Liver (tissue), 8 donors: ENCODE measurements at regions not wholly inside any gene's neighbourhood (a gene's known extent, or its start where the extent isn't known, plus 50 kb on each side); places are given as distances from the start of the nearest gene placed in this dataset.

Experiments
- DNase-seq: peaks from one replicate; pipeline ENCODE4 v3.0.0-alpha.2; 2017; ENCODE audit warnings: low spot score
- H3K27ac ChIP-seq, 2 donors: one replicate each; pipeline ENCODE4 v1.7.0; 2013; ENCODE audit warnings: inconsistent platforms in 2 of 2, low read length in 2 of 2, control low read depth in 1 of 2, low read depth in 1 of 2, mild to moderate bottlenecking in 1 of 2
- H3K27me3 ChIP-seq, 4 donors: one replicate each; pipeline versions ENCODE4 v1.6.1 to v1.7.0; 2013; ENCODE audit warnings: low read length in 3 of 4, inconsistent platforms in 1 of 4, mild to moderate bottlenecking in 1 of 4, moderate library complexity in 1 of 4; ENCODE audit not compliant: control insufficient read depth in 4 of 4, insufficient read depth in 4 of 4
- H3K36me3 ChIP-seq, 4 donors: one replicate each; pipeline versions ENCODE4 v1.6.1 to v1.7.0; 2013; ENCODE audit warnings: low read length in 3 of 4, mild to moderate bottlenecking in 3 of 4, low read depth in 1 of 4, moderate library complexity in 1 of 4; ENCODE audit not compliant: control insufficient read depth in 4 of 4, insufficient read depth in 3 of 4
- H3K4me1 ChIP-seq, 4 donors: one replicate each; pipeline versions ENCODE4 v1.6.1 to v1.7.0; 2013; ENCODE audit warnings: low read length in 3 of 4, mild to moderate bottlenecking in 3 of 4, moderate library complexity in 1 of 4; ENCODE audit not compliant: control insufficient read depth in 4 of 4, insufficient read depth in 4 of 4
- H3K4me3 ChIP-seq, 3 donors: one replicate each; pipeline versions ENCODE4 v1.6.1 to v1.7.0; 2013; ENCODE audit warnings: low read length in 3 of 3, control low read depth in 1 of 3, low read depth in 1 of 3, mild to moderate bottlenecking in 1 of 3
- H3K9ac ChIP-seq, 2 donors: one replicate each; pipeline ENCODE4 v1.7.0; 2013; ENCODE audit warnings: low read length in 2 of 2, mild to moderate bottlenecking in 2 of 2, moderate library complexity in 2 of 2, control low read depth in 1 of 2, low read depth in 1 of 2
- H3K9me3 ChIP-seq, 4 donors: one replicate each; pipeline versions ENCODE4 v1.6.1 to v1.7.0; 2013; ENCODE audit warnings: low read length in 3 of 4; ENCODE audit not compliant: control insufficient read depth in 4 of 4
- EGR1 ChIP-seq, 2 donors: IDR thresholded peaks; 2 replicates each; pipeline ENCODE4 v1.6.1; 2016 to 2018; ENCODE audit warnings: antibody characterized with exemption in 2 of 2, low read depth in 2 of 2
- FOXA1 ChIP-seq: IDR thresholded peaks from 2 replicates; pipeline ENCODE4 v1.6.1; 2016; ENCODE audit warnings: antibody characterized with exemption
- FOXA2 ChIP-seq: IDR thresholded peaks from 2 replicates; pipeline ENCODE4 v1.6.1; 2016; ENCODE audit warnings: antibody characterized with exemption
- GABPA ChIP-seq, 2 donors: IDR thresholded peaks in 1 of 2; conservative IDR thresholded peaks in 1 of 2; 2 replicates each; pipeline ENCODE4 v1.6.1; 2016; ENCODE audit warnings: antibody characterized with exemption in 2 of 2, mild to moderate bottlenecking in 1 of 2, moderate library complexity in 1 of 2
- HNF4A ChIP-seq, 2 donors: conservative IDR thresholded peaks; 2 replicates each; pipeline ENCODE4 v1.6.1; 2016; ENCODE audit warnings: antibody characterized with exemption in 2 of 2, mild to moderate bottlenecking in 2 of 2
- HNF4G ChIP-seq: IDR thresholded peaks from 2 replicates; pipeline ENCODE4 v1.6.1; 2016; ENCODE audit warnings: antibody characterized with exemption
- JUND ChIP-seq, 2 donors: IDR thresholded peaks; 2 replicates each; pipeline ENCODE4 v1.6.1; 2016; ENCODE audit warnings: antibody characterized with exemption in 2 of 2
- NR2F2 ChIP-seq: IDR thresholded peaks from 2 replicates; pipeline ENCODE4 v1.6.1; 2016; ENCODE audit warnings: antibody characterized with exemption
- RAD21 ChIP-seq, 2 donors: IDR thresholded peaks; 2 replicates each; pipeline ENCODE4 v1.6.1; 2016; ENCODE audit warnings: antibody characterized with exemption in 2 of 2, mild to moderate bottlenecking in 2 of 2
- RXRA ChIP-seq, 2 donors: IDR thresholded peaks; 2 replicates each; pipeline ENCODE4 v1.6.1; 2017 to 2018; ENCODE audit warnings: antibody characterized with exemption in 2 of 2, mild to moderate bottlenecking in 1 of 2
- SP1 ChIP-seq: IDR thresholded peaks from 2 replicates; pipeline ENCODE4 v1.6.1; 2018; ENCODE audit warnings: antibody characterized with exemption, mild to moderate bottlenecking
- TAF1 ChIP-seq: conservative IDR thresholded peaks from 2 replicates; pipeline ENCODE4 v1.6.1; 2016; ENCODE audit warnings: antibody characterized with exemption, mild to moderate bottlenecking
- YY1 ChIP-seq: IDR thresholded peaks from 2 replicates; pipeline ENCODE4 v1.6.1; 2016; ENCODE audit warnings: antibody characterized with exemption, mild to moderate bottlenecking
- ZBTB33 ChIP-seq: IDR thresholded peaks from 2 replicates; pipeline ENCODE4 v1.6.1; 2016; ENCODE audit warnings: antibody characterized with exemption
- WGBS: extraction: QIAGEN DNeasy Blood & Tissue Kit; methylation state at CpG from one replicate; pipeline ENCODE4 v1.1.7; 2013; 5-methylcytosine and 5-hydroxymethylcytosine counted together
- TF ChIP-seq, protein P1 (sequence below): fragments of 150-350 bp; IDR thresholded peaks from 2 replicates; pipeline ENCODE4 v1.5.1; 2017; ENCODE audit warnings: improper control_type of control experiment, low read depth, low read length; ENCODE audit not compliant: missing input control
- TF ChIP-seq, protein P2 (sequence below): IDR thresholded peaks from 2 replicates; pipeline ENCODE4 v1.6.1; 2016; ENCODE audit warnings: antibody characterized with exemption
- TF ChIP-seq, protein P3 (sequence below): IDR thresholded peaks from 2 replicates; pipeline ENCODE4 v1.6.1; 2016; ENCODE audit warnings: antibody characterized with exemption
- TF ChIP-seq, protein P4 (sequence below): IDR thresholded peaks from 2 replicates; pipeline ENCODE4 v1.6.1; 2016; ENCODE audit warnings: antibody characterized with exemption, mild to moderate bottlenecking
- donor health status: healthy.
- donor health status: healthy.
- donor health status: healthy.
- donor health status: healthy.
- donor health status: healthy.

DNA sequence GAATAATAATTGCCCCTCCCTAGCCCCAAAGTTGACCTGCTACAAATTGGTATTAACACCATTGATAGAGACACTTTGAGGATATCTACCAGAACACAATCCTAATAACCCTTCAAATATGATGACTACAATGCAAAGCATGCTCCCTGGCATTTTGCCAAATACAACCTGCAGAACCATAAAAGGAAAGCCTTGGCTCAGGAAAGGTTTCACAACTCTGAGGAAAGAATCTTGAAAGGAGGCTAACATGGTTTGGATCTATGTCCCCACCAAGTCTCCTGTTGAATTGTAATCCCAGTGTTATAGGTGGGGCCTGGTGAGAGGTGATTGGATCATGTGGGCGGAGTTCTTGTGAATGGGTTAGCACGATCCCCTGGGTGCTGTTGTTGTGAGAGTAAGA is 140.4 kb upstream of the ARHGAP42 start:
- no peak overlapping the region for H3K9ac ChIP-seq
- no peak overlapping the region for H3K27ac ChIP-seq
- H3K4me3 ChIP-seq, result no peak overlapping the region
- WGBS, result 91% methylated on average over 2 of the region's 2 CpGs
- H3K36me3 ChIP-seq, result no peaks in the 10 kb centered on the region
- H3K9me3 ChIP-seq, result no peaks in the 10 kb centered on the region
- no peak for DNase-seq
- TF ChIP-seq, protein P1, sequence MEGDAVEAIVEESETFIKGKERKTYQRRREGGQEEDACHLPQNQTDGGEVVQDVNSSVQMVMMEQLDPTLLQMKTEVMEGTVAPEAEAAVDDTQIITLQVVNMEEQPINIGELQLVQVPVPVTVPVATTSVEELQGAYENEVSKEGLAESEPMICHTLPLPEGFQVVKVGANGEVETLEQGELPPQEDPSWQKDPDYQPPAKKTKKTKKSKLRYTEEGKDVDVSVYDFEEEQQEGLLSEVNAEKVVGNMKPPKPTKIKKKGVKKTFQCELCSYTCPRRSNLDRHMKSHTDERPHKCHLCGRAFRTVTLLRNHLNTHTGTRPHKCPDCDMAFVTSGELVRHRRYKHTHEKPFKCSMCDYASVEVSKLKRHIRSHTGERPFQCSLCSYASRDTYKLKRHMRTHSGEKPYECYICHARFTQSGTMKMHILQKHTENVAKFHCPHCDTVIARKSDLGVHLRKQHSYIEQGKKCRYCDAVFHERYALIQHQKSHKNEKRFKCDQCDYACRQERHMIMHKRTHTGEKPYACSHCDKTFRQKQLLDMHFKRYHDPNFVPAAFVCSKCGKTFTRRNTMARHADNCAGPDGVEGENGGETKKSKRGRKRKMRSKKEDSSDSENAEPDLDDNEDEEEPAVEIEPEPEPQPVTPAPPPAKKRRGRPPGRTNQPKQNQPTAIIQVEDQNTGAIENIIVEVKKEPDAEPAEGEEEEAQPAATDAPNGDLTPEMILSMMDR, result no peak
- no peak for TF ChIP-seq HNF4A (conservative IDR thresholded peaks at IDR 0.05)
- TF ChIP-seq NR2F2, result no peak
- TF ChIP-seq, protein P2, sequence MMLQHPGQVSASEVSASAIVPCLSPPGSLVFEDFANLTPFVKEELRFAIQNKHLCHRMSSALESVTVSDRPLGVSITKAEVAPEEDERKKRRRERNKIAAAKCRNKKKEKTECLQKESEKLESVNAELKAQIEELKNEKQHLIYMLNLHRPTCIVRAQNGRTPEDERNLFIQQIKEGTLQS, result no peak
- TF ChIP-seq RAD21 (IDR thresholded peaks at IDR 0.05), result no peak
- no peak for TF ChIP-seq YY1
- TF ChIP-seq FOXA1, result no peak
- TF ChIP-seq ZBTB33, result no peak
- no peak for TF ChIP-seq FOXA2
- no peak for TF ChIP-seq GABPA (IDR thresholded peaks at IDR 0.05 in 1 of 2, conservative IDR thresholded peaks at IDR 0.05 in 1 of 2)
- no peak for TF ChIP-seq SP1
- TF ChIP-seq, protein P3, sequence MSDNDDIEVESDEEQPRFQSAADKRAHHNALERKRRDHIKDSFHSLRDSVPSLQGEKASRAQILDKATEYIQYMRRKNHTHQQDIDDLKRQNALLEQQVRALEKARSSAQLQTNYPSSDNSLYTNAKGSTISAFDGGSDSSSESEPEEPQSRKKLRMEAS, result no peak
- no peak for TF ChIP-seq HNF4G
- TF ChIP-seq EGR1 (IDR thresholded peaks at IDR 0.05; ENCODE audit: low read depth in 2 of 2), result no peak
- TF ChIP-seq RXRA (IDR thresholded peaks at IDR 0.05), result no peak
- no peak for TF ChIP-seq TAF1
- TF ChIP-seq, protein P4, sequence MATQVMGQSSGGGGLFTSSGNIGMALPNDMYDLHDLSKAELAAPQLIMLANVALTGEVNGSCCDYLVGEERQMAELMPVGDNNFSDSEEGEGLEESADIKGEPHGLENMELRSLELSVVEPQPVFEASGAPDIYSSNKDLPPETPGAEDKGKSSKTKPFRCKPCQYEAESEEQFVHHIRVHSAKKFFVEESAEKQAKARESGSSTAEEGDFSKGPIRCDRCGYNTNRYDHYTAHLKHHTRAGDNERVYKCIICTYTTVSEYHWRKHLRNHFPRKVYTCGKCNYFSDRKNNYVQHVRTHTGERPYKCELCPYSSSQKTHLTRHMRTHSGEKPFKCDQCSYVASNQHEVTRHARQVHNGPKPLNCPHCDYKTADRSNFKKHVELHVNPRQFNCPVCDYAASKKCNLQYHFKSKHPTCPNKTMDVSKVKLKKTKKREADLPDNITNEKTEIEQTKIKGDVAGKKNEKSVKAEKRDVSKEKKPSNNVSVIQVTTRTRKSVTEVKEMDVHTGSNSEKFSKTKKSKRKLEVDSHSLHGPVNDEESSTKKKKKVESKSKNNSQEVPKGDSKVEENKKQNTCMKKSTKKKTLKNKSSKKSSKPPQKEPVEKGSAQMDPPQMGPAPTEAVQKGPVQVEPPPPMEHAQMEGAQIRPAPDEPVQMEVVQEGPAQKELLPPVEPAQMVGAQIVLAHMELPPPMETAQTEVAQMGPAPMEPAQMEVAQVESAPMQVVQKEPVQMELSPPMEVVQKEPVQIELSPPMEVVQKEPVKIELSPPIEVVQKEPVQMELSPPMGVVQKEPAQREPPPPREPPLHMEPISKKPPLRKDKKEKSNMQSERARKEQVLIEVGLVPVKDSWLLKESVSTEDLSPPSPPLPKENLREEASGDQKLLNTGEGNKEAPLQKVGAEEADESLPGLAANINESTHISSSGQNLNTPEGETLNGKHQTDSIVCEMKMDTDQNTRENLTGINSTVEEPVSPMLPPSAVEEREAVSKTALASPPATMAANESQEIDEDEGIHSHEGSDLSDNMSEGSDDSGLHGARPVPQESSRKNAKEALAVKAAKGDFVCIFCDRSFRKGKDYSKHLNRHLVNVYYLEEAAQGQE, result no peak
- TF ChIP-seq JUND (IDR thresholded peaks at IDR 0.05), result no peak
- H3K4me1 ChIP-seq, result peaks cover 0 to 5% (median 0%) of the 10 kb centered on the region in 4 donors
- no peaks in the 10 kb centered on the region for H3K27me3 ChIP-seq
